BLaER1 treated with 17β-estradiol and CSF1 and Interleukin-3, amounts not matched to agents 10 nM and 100 nM (cell line): ENCODE measurements at regions not wholly inside any gene's neighbourhood (a gene's known extent, or its start where the extent isn't known, plus 50 kb on each side); places are given as distances from the start of the nearest gene placed in this dataset.
"Not testable (repeated sequence)": the region's sequence is repeated elsewhere in the genome, so short reads cannot be mapped to it uniquely, and the experiment has no call there.

Experiments used
- H3K27ac ChIP-seq, 11 experiments: shearing (Covaris generic); formaldehyde crosslinking; 2 replicates each; pipeline ENCODE4 v1.8.1; 2022
- H3K27me3 ChIP-seq, 11 experiments: shearing (Covaris generic); formaldehyde crosslinking; 2 replicates each; pipeline ENCODE4 v1.8.1; 2022
- H3K36me3 ChIP-seq, 11 experiments: shearing (Covaris generic); formaldehyde crosslinking; 2 replicates each; pipeline ENCODE4 v1.8.1; 2022
- H3K4me1 ChIP-seq, 10 experiments: shearing (Covaris generic); formaldehyde crosslinking; 2 replicates each; pipeline ENCODE4 v1.8.1; 2022
- H3K4me2 ChIP-seq, 11 experiments: shearing (Covaris generic); formaldehyde crosslinking; 2 replicates each; pipeline ENCODE4 v1.8.1; 2022
- H3K4me3 ChIP-seq, 10 experiments: shearing (Covaris generic); formaldehyde crosslinking; 2 replicates each; pipeline ENCODE4 v1.8.1; 2022
- H3K9ac ChIP-seq, 11 experiments: shearing (Covaris generic); formaldehyde crosslinking; 2 replicates each; pipeline ENCODE4 v1.8.1; 2022
- H3K9me3 ChIP-seq, 11 experiments: shearing (Covaris generic); formaldehyde crosslinking; replicated peaks in 1 of 11; 2 replicates each; pipeline ENCODE4 v1.8.1; 2022
- H4K20me1 ChIP-seq, 11 experiments: shearing (Covaris generic); formaldehyde crosslinking; 2 replicates each; pipeline ENCODE4 v1.8.1; 2022
- Cebpa-rat ChIP-seq, 11 experiments: shearing (Covaris generic); IDR thresholded peaks; 2 replicates each; pipeline ENCODE4 v1.8.1; 2022

- Histone ChIP-seq H4K20me1 (no peaks in the 10 kb centered on the region), H3K27me3 (no peaks in the 10 kb centered on the region), H3K27ac (no peak overlapping the region), H3K9ac (no peak overlapping the region), H3K36me3 (peaks cover 0 to 10% (median 0%) of the 10 kb centered on the region in 11 experiments; a peak in 2 of 22 replicates), H3K4me1 (peaks cover 17 to 46% (median 41%) of the 10 kb centered on the region in 10 experiments), H3K4me2 (peak overlapping the region; percentile 33 to 72 (median 57); a peak in 21 of 22 replicates), H3K4me3 (no peak overlapping the region), H3K9me3 (peaks cover 18 to 46% (median 37%) of the 10 kb centered on the region in 11 experiments)
- no peak for TF ChIP-seq Cebpa-rat (IDR thresholded peaks at IDR 0.05)
Measured at GRCh38 chr10:29826801-29827450, 192.2 kb upstream of the SVIL start.

- no peaks in the 10 kb centered on the region for H3K27me3 ChIP-seq
- no peak overlapping the region for H3K4me3 ChIP-seq
- H3K9me3 ChIP-seq = peaks cover 18 to 39% (median 33%) of the 10 kb centered on the region in 11 experiments
- peaks cover 0 to 10% (median 0%) of the 10 kb centered on the region in 11 experiments; a peak in 2 of 22 replicates for H3K36me3 ChIP-seq
- H3K27ac ChIP-seq = no peak overlapping the region
- no peaks in the 10 kb centered on the region for H4K20me1 ChIP-seq
- H3K4me2 ChIP-seq = peak overlapping the region; percentile 33 to 72 (median 57)
- H3K9ac ChIP-seq = no peak overlapping the region
- H3K4me1 ChIP-seq = peaks cover 17 to 46% (median 41%) of the 10 kb centered on the region in 10 experiments
- no peak for TF ChIP-seq Cebpa-rat (IDR thresholded peaks at IDR 0.05)
Measured at GRCh38 chr10:29826221-29826620, 191.4 kb upstream of the SVIL start.

DNA sequence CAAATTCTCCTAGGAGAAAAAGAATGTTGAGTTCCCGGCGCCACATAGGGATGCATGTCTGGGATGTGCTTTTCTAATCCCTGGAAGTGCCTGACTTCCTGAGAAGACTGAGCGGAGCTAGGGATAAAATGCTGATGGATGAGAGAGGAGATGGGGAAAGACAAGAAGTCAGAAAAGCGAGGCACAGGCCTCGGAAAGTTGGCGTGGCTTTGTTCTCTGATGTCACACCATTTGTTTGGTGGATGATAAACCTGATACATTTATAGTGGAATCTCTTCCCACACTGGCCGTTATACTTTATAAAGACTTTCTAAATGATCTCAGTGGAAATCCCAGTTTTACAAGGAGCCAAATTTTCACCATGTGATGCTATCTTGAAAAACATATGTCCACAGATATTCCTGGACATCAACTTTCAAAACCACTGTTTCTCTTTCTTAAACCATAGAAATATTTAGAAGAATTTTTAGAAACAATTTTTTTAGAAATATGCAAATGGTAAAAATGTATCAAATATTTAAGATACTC is 188.8 kb upstream of the SVIL start:
- H3K4me2 ChIP-seq = no peak overlapping the region
- no peak overlapping the region for H3K9ac ChIP-seq
- H3K4me3 ChIP-seq = no peak overlapping the region
- H3K9me3 ChIP-seq = peaks cover 3 to 13% (median 7%) of the 10 kb centered on the region in 11 experiments; a peak in 21 of 22 replicates
- H3K4me1 ChIP-seq = peaks cover 17 to 36% (median 31%) of the 10 kb centered on the region in 10 experiments
- no peaks in the 10 kb centered on the region for H4K20me1 ChIP-seq
- H3K27me3 ChIP-seq = no peaks in the 10 kb centered on the region
- no peak overlapping the region for H3K27ac ChIP-seq
- H3K36me3 ChIP-seq = no peaks in the 10 kb centered on the region
- no peak for TF ChIP-seq Cebpa-rat (IDR thresholded peaks at IDR 0.05)

DNA sequence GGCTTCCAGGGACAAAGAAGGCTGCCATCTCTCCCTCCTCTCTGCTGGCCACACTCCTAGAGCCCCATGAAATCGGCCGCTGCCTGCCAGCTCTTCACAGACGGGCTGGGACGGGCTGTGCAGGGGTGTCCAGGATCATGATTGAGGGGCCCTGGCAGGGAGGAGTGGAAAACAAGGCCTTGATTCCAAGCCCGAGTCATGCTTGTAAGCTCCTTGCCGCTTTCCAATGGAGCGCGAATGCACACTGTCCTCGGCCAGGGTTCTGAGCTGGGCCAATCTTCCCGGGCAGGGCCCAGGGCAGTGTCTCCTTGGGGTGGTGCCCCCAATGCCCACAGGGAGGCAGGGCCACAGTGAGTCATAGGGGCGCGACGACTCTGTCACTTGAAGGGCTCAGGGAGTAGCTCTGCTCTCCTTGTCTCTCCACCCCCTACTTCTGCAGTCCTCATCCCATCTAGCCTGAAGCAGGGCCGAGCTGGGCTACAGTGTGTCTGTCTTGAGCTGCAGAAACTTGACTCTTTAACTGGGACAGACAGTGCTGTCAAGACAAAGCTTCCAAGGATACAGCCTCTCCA is 186.2 kb upstream of the SVIL start:
- Histone ChIP-seq H3K4me2 (no peak overlapping the region), H3K4me3 (no peak overlapping the region), H3K27ac (no peak overlapping the region), H3K27me3 (no peaks in the 10 kb centered on the region), H4K20me1 (no peaks in the 10 kb centered on the region), H3K9me3 (peaks cover 0 to 3% (median 0%) of the 10 kb centered on the region in 11 experiments; a peak in 1 of 22 replicates), H3K36me3 (no peaks in the 10 kb centered on the region), H3K9ac (no peak overlapping the region), H3K4me1 (peaks cover 3 to 9% (median 6%) of the 10 kb centered on the region in 10 experiments; a peak in 18 of 20 replicates)
- no peak for TF ChIP-seq Cebpa-rat (IDR thresholded peaks at IDR 0.05)

DNA sequence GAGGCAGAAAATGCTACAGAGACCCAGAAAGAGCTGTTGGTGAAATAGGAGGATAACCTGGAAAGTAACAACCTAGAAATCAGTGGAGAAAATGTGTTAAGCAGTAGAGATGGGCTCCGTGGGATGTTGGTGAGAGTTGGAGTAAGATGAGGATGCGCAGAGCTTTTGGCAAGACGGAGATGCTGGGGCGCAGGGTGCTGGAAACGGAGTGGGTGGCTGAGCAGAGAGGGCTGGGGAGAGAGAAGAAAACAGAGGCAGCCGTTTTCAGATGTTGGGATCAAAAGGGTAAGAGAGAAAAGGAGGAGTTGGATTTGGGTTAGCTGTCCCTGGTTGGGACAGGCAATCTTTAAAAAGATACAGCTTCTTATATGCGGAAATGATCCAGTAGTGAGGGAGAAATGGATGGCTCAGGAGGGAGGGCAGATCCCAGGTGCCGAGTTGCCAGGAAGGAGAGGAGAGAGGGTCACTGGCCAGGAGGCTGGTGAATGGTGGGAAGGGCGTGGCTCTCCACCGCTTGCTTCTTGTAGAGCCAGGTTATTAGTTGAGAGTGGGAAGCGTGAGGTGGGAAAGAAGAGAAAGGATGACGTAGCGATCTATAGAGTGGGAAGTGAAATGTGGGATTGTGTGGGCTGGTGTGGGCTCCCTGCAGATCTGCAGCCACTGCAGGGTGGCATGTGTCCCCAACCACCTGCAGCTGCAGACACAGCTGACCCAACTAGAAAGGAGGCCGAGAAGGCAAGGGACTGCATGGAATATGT is 182.2 kb upstream of the SVIL start:
- no peaks in the 10 kb centered on the region for H3K9me3 ChIP-seq
- H4K20me1 ChIP-seq = no peaks in the 10 kb centered on the region
- H3K9ac ChIP-seq = no peak overlapping the region
- H3K4me1 ChIP-seq = peaks cover 0 to 3% (median 0%) of the 10 kb centered on the region in 10 experiments; a peak in 5 of 20 replicates
- no peak overlapping the region for H3K4me2 ChIP-seq
- H3K27me3 ChIP-seq = no peaks in the 10 kb centered on the region
- no peaks in the 10 kb centered on the region for H3K36me3 ChIP-seq
- TF ChIP-seq Cebpa-rat (IDR thresholded peaks at IDR 0.05) = no peak
- H3K27ac ChIP-seq = no peak overlapping the region
- H3K4me3 ChIP-seq = no peak overlapping the region

- Histone ChIP-seq H3K36me3 (no peaks in the 10 kb centered on the region), H3K4me2 (no peak overlapping the region), H3K4me3 (no peak overlapping the region), H3K9me3 (no peaks in the 10 kb centered on the region), H4K20me1 (no peaks in the 10 kb centered on the region), H3K9ac (no peak overlapping the region), H3K27ac (no peak overlapping the region), H3K27me3 (no peaks in the 10 kb centered on the region), H3K4me1 (peaks cover 0 to 10% (median 0%) of the 10 kb centered on the region in 10 experiments; a peak in 5 of 20 replicates)
- no peak for TF ChIP-seq Cebpa-rat (IDR thresholded peaks at IDR 0.05)
Measured at GRCh38 chr10:29815572-29815971, 180.8 kb upstream of the SVIL start.

- H4K20me1 ChIP-seq = no peaks in the 10 kb centered on the region
- no peak overlapping the region for H3K9ac ChIP-seq
- no peak overlapping the region for H3K27ac ChIP-seq
- no peaks in the 10 kb centered on the region for H3K9me3 ChIP-seq
- no peaks in the 10 kb centered on the region for H3K27me3 ChIP-seq
- H3K4me2 ChIP-seq = peak overlapping the region in 5 of 11 experiments; percentile 1 to 27 (median 12); a peak in 4 of 22 replicates
- TF ChIP-seq Cebpa-rat (IDR thresholded peaks at IDR 0.05) = no peak
- H3K36me3 ChIP-seq = no peaks in the 10 kb centered on the region
- H3K4me3 ChIP-seq = no peak overlapping the region
- H3K4me1 ChIP-seq = peaks cover 0 to 25% (median 5%) of the 10 kb centered on the region in 10 experiments; a peak in 9 of 20 replicates
Measured at GRCh38 chr10:29811751-29812427, 177.1 kb upstream of the SVIL start.

- no peaks in the 10 kb centered on the region for H3K27me3 ChIP-seq
- H3K4me2 ChIP-seq = peak overlapping the region in 1 of 11 experiments; percentile 4; a peak in 1 of 22 replicates
- H3K9ac ChIP-seq = no peak overlapping the region
- H3K4me3 ChIP-seq = no peak overlapping the region
- H4K20me1 ChIP-seq = no peaks in the 10 kb centered on the region
- no peaks in the 10 kb centered on the region for H3K9me3 ChIP-seq
- no peaks in the 10 kb centered on the region for H3K36me3 ChIP-seq
- peaks cover 0 to 28% (median 5%) of the 10 kb centered on the region in 10 experiments; a peak in 9 of 20 replicates for H3K4me1 ChIP-seq
- TF ChIP-seq Cebpa-rat (IDR thresholded peaks at IDR 0.05) = no peak
- no peak overlapping the region for H3K27ac ChIP-seq
Measured at GRCh38 chr10:29810816-29811215, 176.0 kb upstream of the SVIL start.

GRCh38 chr10:29810231-29810630 is 175.5 kb upstream of the SVIL start:
- peaks cover 0 to 31% (median 5%) of the 10 kb centered on the region in 10 experiments; a peak in 10 of 20 replicates for H3K4me1 ChIP-seq
- 0 out of 22 replicates have a peak overlapping the region, but pooled peaks of 2 of the 11 experiments have one; percentile 2 to 3 for H3K4me2 ChIP-seq
- H3K36me3 ChIP-seq, H3K9me3 ChIP-seq, H4K20me1 ChIP-seq, H3K27ac ChIP-seq, H3K27me3 ChIP-seq, H3K9ac ChIP-seq, H3K4me3 ChIP-seq: not testable (repeated sequence)
